ENCODE measurements at regions not wholly inside any gene's neighbourhood (a gene's known extent, or its start where the extent isn't known, plus 50 kb on each side); places are given as distances from the start of the nearest gene placed in this dataset.
"Not testable (repeated sequence)": the region's sequence is repeated elsewhere in the genome, so short reads cannot be mapped to it uniquely, and the experiment has no call there.

GRCh38 chr6:150299873-150300485, 68.8 kb upstream of the IYD start:
- peak; percentile 96 for DNase-seq

- peak; percentile 72 for DNase-seq
These were observed 66.8 kb upstream of the IYD start for GRCh38 chr6:150301846-150302519.

GRCh38 chr6:150302520-150303176, 66.2 kb upstream of the IYD start:
- DNase-seq = peak; percentile 46

GRCh38 chr6:150303256-150303655, 65.6 kb upstream of the IYD start:
- no peak for DNase-seq

GRCh38 chr6:150304429-150304828, 64.4 kb upstream of the IYD start:
- no peak for DNase-seq

- no peak for DNase-seq
These were observed 62.5 kb upstream of the IYD start for GRCh38 chr6:150306290-150306689.

GRCh38 chr6:150307520-150307919, 61.3 kb upstream of the IYD start:
- DNase-seq = no peak

- no peak for DNase-seq
These were observed 59.8 kb upstream of the IYD start for GRCh38 chr6:150308812-150309645.

- DNase-seq = no peak
These were observed 58.3 kb upstream of the IYD start for GRCh38 chr6:150310539-150310938.

GRCh38 chr6:150311149-150311944, 57.5 kb upstream of the IYD start:
- not testable (repeated sequence) for DNase-seq

GRCh38 chr6:150312395-150312794, 56.4 kb upstream of the IYD start:
- no peak for DNase-seq

- DNase-seq = peak; percentile 28
These were observed 55.8 kb upstream of the IYD start for GRCh38 chr6:150312844-150313584.

GRCh38 chr6:150313781-150314180, 55.0 kb upstream of the IYD start:
- DNase-seq = peak; percentile 35

GRCh38 chr6:150314230-150315188, 54.3 kb upstream of the IYD start:
- DNase-seq = peak; percentile 85

- no peak for DNase-seq
These were observed 53.2 kb upstream of the IYD start for GRCh38 chr6:150315626-150316025.

- DNase-seq = no peak
These were observed 51.9 kb upstream of the IYD start for GRCh38 chr6:150316936-150317335.
